ENCODE measurements at regions not wholly inside any gene's neighbourhood (a gene's known extent, or its start where the extent isn't known, plus 50 kb on each side); places are given as distances from the start of the nearest gene placed in this dataset.

DNA sequence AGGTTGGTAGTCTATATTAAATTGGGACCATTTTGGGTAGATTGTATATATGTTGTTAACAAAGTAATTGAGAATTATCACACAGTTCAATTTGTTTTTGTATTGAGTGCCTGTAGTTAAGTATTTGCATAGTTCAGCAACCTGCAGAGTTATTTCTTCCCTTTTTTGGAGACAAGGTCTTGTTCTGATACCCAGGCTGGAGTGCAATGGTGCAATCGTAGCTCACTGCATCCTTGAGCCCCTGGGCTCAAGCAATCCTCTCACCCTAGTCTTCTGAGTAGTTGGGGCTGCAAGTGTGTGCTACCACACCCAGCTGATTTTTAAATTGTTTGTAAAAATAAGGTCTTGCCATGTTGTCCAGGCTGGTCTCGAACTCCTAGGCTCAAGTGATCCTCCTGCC is 250.5 kb downstream of the UTRN start:
- Histone ChIP-seq H3K4ac (replicated peaks; ENCODE audit: insufficient read length, low read depth, low read length) (no peak overlapping the region), H2BK15ac (ENCODE audit: low read length) (no peak overlapping the region)
- no peak for DNase-seq (ENCODE audit: low read depth in 1 of 2, low spot score in 2 of 2)

More for the DNA sequence above, 250.5 kb downstream of the UTRN start:
- Histone ChIP-seq H3K9ac (replicated peaks in 1 of 4; ENCODE audit: extremely low read depth in 1 of 4, low read depth in 3 of 4, low read length in 3 of 4) (no peak overlapping the region), H4K91ac (replicated peaks; ENCODE audit: insufficient read length, low read length) (no peak overlapping the region), H2AFZ (ENCODE audit: low read length) (no peak overlapping the region), H3K27me3 (replicated peaks in 1 of 4; ENCODE audit: control insufficient read depth in 3 of 4, extremely low read depth in 1 of 4, insufficient read depth in 3 of 4, low read length in 3 of 4) (no peaks in the 10 kb centered on the region), H3K4me3 (ENCODE audit: extremely low read depth in 1 of 4, insufficient read depth in 2 of 4, low read depth in 3 of 4, low read length in 4 of 4) (no peak overlapping the region), H3K18ac (ENCODE audit: extremely low read depth, low read length) (no peak overlapping the region), H2AK5ac (ENCODE audit: low read depth, low read length) (no peak overlapping the region), H2BK20ac (ENCODE audit: low read length) (no peak overlapping the region), H3K23me2 (ENCODE audit: low read depth, low read length) (no peaks in the 10 kb centered on the region), H3K79me1 (ENCODE audit: low read depth, low read length) (no peaks in the 10 kb centered on the region), H2BK5ac (ENCODE audit: low read depth, low read length) (no peak overlapping the region), H3K36me3 (ENCODE audit: control insufficient read depth in 2 of 4, insufficient read depth in 4 of 4, low read length in 3 of 4) (peaks cover 0 to 16% (median 1%) of the 10 kb centered on the region in 4 experiments; a peak in 3 of 8 replicates), H2BK12ac (ENCODE audit: low read depth, low read length) (no peak overlapping the region), H4K8ac (ENCODE audit: extremely low read depth, insufficient read depth, low read length) (no peak overlapping the region), H3K9me3 (ENCODE audit: insufficient read depth in 2 of 2, low read depth in 1 of 2, low read length in 1 of 2) (no peaks in the 10 kb centered on the region), H4K20me1 (replicated peaks in 1 of 2; ENCODE audit: control insufficient read depth in 1 of 2, insufficient read depth in 2 of 2, low read length in 2 of 2) (peaks cover 0 to under 1% of the 10 kb centered on the region in 2 experiments), H4K5ac (ENCODE audit: insufficient read length, low read depth, low read length) (no peak overlapping the region), H3K23ac (ENCODE audit: insufficient read length) (no peak overlapping the region), H3K79me2 (ENCODE audit: control insufficient read depth in 1 of 2, insufficient read depth in 2 of 2, low read length in 2 of 2) (no peaks in the 10 kb centered on the region), H3K4me1 (replicated peaks in 1 of 4; ENCODE audit: control insufficient read depth in 3 of 4, insufficient read depth in 4 of 4, low read length in 3 of 4) (no peaks in the 10 kb centered on the region), H3K56ac (replicated peaks; ENCODE audit: insufficient read length, low read depth, low read length) (no peak overlapping the region), H2BK120ac (replicated peaks; ENCODE audit: low read depth, low read length) (no peak overlapping the region), H3K27ac (ENCODE audit: low read depth, low read length) (no peak overlapping the region), H3K14ac (ENCODE audit: insufficient read length) (no peak overlapping the region), H3K4me2 (ENCODE audit: insufficient read depth in 1 of 2, low read depth in 2 of 2, low read length in 2 of 2) (no peak overlapping the region)
- WGBS, 2 experiments (ENCODE audit: extremely low coverage in 1 of 2, insufficient coverage in 1 of 2, insufficient read length in 1 of 2, insufficient replicate concordance in 2 of 2, low coverage in 1 of 2, low lambda C conversion rate in 2 of 2, missing lambda C conversion rate in 1 of 2) = 87% methylated on average over 2 of the region's 2 CpGs; no CpG with 5 or more reads in 1 of the 2 experiments
- no peak for FAIRE-seq
- ChIA-PET POLR2A (ENCODE audit: partially characterized antibody) (no interaction called here), CTCF (ENCODE audit: partially characterized antibody) (interaction anchor here (0.6 to 0.8 kb wide), 2 partner anchors 335 to 431 kb away, joined by 3 read pairs; no protein-coding TSS in a partner anchor)
- TF ChIP-seq NRF1 (IDR thresholded peaks at IDR 0.05; ENCODE audit: low read depth, low read length) (no peak), RNF2 (IDR thresholded peaks at IDR 0.05; ENCODE audit: borderline replicate concordance, low read depth, low read length, missing control alignments, poor library complexity, severe bottlenecking) (no peak), BCL11A (IDR thresholded peaks at IDR 0.05; ENCODE audit: low read depth in 2 of 2, low read length in 2 of 2) (no peak), BACH1 (IDR thresholded peaks at IDR 0.05; ENCODE audit: low read length) (no peak), ATF3 (IDR thresholded peaks at IDR 0.05; ENCODE audit: insufficient read depth, low read depth, low read length) (no peak), ASH2L (IDR thresholded peaks at IDR 0.05; ENCODE audit: low read length) (no peak), TEAD4 (IDR thresholded peaks at IDR 0.05; ENCODE audit: low read depth, low read length) (no peak), USF2 (IDR thresholded peaks at IDR 0.05; ENCODE audit: low read length) (no peak), POLR2A (IDR thresholded peaks at IDR 0.05; ENCODE audit: control extremely low read depth in 1 of 2, low read depth in 2 of 2, low read length in 2 of 2) (no peak), JUN (IDR thresholded peaks at IDR 0.05; ENCODE audit: low read depth, low read length) (no peak), EGR1 (IDR thresholded peaks at IDR 0.05; ENCODE audit: borderline replicate concordance, low read depth, low read length) (no peak)

All from H1 (cell line).